ENCODE measurements at regions not wholly inside any gene's neighbourhood (a gene's known extent, or its start where the extent isn't known, plus 50 kb on each side); places are given as distances from the start of the nearest gene placed in this dataset.

- H3K27ac Mint-ChIP-seq: no peak overlapping the region
- no peak overlapping the region for H3K27ac ChIP-seq (ENCODE audit: low read depth in 1 of 2, low read length in 2 of 2)
- ATAC-seq (ENCODE audit: poor library complexity) (no peak), DNase-seq (no peak)
- POLR2A ChIA-PET: no interaction called here
- no peaks in the 10 kb centered on the region for H3K9me3 ChIP-seq (ENCODE audit: control insufficient read depth in 1 of 2, insufficient read depth in 1 of 2, low read length in 2 of 2)
- TF ChIP-seq CTCF (IDR thresholded peaks at IDR 0.05): no peak
- H3K4me3 Mint-ChIP-seq: no peak overlapping the region
- H3K4me1 Mint-ChIP-seq (ENCODE audit: low read depth): no peaks in the 10 kb centered on the region
- H3K36me3 ChIP-seq (ENCODE audit: insufficient read depth, low read length): no peaks in the 10 kb centered on the region
- H3K27me3 ChIP-seq (ENCODE audit: control insufficient read depth in 1 of 2, insufficient read depth in 2 of 2, low read length in 2 of 2): peaks cover 0 to 3% of the 10 kb centered on the region in 2 experiments
- H3K27me3 Mint-ChIP-seq: peaks cover 8% of the 10 kb centered on the region
- H3K4me1 ChIP-seq (ENCODE audit: insufficient read depth, low read length): no peaks in the 10 kb centered on the region
- no peaks in the 10 kb centered on the region for H3K9me3 Mint-ChIP-seq
- CTCF ChIA-PET: no interaction called here
- H3K36me3 Mint-ChIP-seq (ENCODE audit: low read depth): no peaks in the 10 kb centered on the region
- H3K4me3 ChIP-seq (ENCODE audit: low read length): no peak overlapping the region
- intact Hi-C loops (cut with DNase I, micrococcal nuclease): no loop called here
Measured at GRCh38 chr5:67876371-67876770, 339.2 kb upstream of the PIK3R1 start.

GRCh38 chr5:67875601-67876000 is 340.0 kb upstream of the PIK3R1 start:
- intact Hi-C loops (cut with DNase I, micrococcal nuclease): no loop called here
- ATAC-seq (ENCODE audit: poor library complexity): no peak
- ChIA-PET CTCF (no interaction called here), POLR2A (no interaction called here)
- Mint-ChIP-seq H3K9me3 (no peaks in the 10 kb centered on the region), H3K4me1 (ENCODE audit: low read depth) (no peaks in the 10 kb centered on the region), H3K36me3 (ENCODE audit: low read depth) (no peaks in the 10 kb centered on the region), H3K27me3 (peaks cover 8% of the 10 kb centered on the region), H3K4me3 (no peak overlapping the region), H3K27ac (no peak overlapping the region)
- H3K9me3 ChIP-seq (ENCODE audit: control insufficient read depth in 1 of 2, insufficient read depth in 1 of 2, low read length in 2 of 2): no peaks in the 10 kb centered on the region
- no peak overlapping the region for H3K4me3 ChIP-seq (ENCODE audit: low read length)
- no peak overlapping the region for H3K27ac ChIP-seq (ENCODE audit: low read depth in 1 of 2, low read length in 2 of 2)
- DNase-seq: no peak
- H3K36me3 ChIP-seq (ENCODE audit: insufficient read depth, low read length): no peaks in the 10 kb centered on the region
- no peaks in the 10 kb centered on the region for H3K4me1 ChIP-seq (ENCODE audit: insufficient read depth, low read length)
- TF ChIP-seq CTCF (IDR thresholded peaks at IDR 0.05): no peak
- peaks cover 0 to 3% of the 10 kb centered on the region in 2 experiments for H3K27me3 ChIP-seq (ENCODE audit: control insufficient read depth in 1 of 2, insufficient read depth in 2 of 2, low read length in 2 of 2)

- no peak overlapping the region for H3K4me3 ChIP-seq (ENCODE audit: low read length)
- Mint-ChIP-seq H3K27me3 (peaks cover 12% of the 10 kb centered on the region), H3K9me3 (no peaks in the 10 kb centered on the region), H3K36me3 (ENCODE audit: low read depth) (no peaks in the 10 kb centered on the region), H3K27ac (no peak overlapping the region), H3K4me3 (no peak overlapping the region), H3K4me1 (ENCODE audit: low read depth) (no peaks in the 10 kb centered on the region)
- ChIA-PET CTCF (no interaction called here), POLR2A (no interaction called here)
- TF ChIP-seq CTCF (IDR thresholded peaks at IDR 0.05): no peak
- H3K9me3 ChIP-seq (ENCODE audit: control insufficient read depth in 1 of 2, insufficient read depth in 1 of 2, low read length in 2 of 2): no peaks in the 10 kb centered on the region
- no peaks in the 10 kb centered on the region for H3K27me3 ChIP-seq (ENCODE audit: control insufficient read depth in 1 of 2, insufficient read depth in 2 of 2, low read length in 2 of 2)
- no peak for DNase-seq
- no peaks in the 10 kb centered on the region for H3K4me1 ChIP-seq (ENCODE audit: insufficient read depth, low read length)
- no peak for ATAC-seq (ENCODE audit: poor library complexity)
- H3K36me3 ChIP-seq (ENCODE audit: insufficient read depth, low read length): no peaks in the 10 kb centered on the region
- no peak overlapping the region for H3K27ac ChIP-seq (ENCODE audit: low read depth in 1 of 2, low read length in 2 of 2)
- intact Hi-C loops (cut with DNase I, micrococcal nuclease): no loop called here
Measured at GRCh38 chr5:67873935-67874334, 341.6 kb upstream of the PIK3R1 start.

Measured in CD4-positive, alpha-beta T cell (primary cell).